GM10266 (cell line): ENCODE measurements at regions not wholly inside any gene's neighbourhood (a gene's known extent, or its start where the extent isn't known, plus 50 kb on each side); places are given as distances from the start of the nearest gene placed in this dataset.
"Not testable (repeated sequence)": the region's sequence is repeated elsewhere in the genome, so short reads cannot be mapped to it uniquely, and the experiment has no call there.

ENCODE experiments used
- DNase-seq: peaks from one replicate; pipeline ENCODE4 v3.0.0; 2012; ENCODE audit errors: extremely low spot score
- CTCF ChIP-seq: IDR thresholded peaks from 2 replicates; pipeline ENCODE4 v1.5.1; 2012; ENCODE audit warnings: mild to moderate bottlenecking, low read depth; ENCODE audit not compliant: control insufficient read depth, insufficient read depth; ENCODE audit errors: missing control alignments

DNA sequence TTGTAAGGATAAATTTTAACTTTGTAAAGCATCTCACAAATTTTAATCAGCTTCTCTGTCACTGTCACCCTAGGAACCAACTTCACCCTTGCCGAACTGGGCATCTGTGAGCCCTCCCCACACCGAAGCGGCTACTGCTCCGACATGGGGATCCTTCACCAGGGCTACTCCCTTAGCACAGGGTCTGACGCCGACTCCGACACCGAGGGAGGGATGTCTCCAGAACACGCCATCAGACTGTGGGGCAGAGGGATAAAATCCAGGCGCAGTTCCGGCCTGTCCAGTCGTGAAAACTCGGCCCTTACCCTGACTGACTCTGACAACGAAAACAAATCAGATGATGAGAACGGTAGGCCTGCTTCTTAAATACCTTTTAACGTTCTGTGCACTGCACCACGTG lies 916.3 kb upstream of the WWC1 start:
- no peak for TF ChIP-seq CTCF
- no peak for DNase-seq

DNA sequence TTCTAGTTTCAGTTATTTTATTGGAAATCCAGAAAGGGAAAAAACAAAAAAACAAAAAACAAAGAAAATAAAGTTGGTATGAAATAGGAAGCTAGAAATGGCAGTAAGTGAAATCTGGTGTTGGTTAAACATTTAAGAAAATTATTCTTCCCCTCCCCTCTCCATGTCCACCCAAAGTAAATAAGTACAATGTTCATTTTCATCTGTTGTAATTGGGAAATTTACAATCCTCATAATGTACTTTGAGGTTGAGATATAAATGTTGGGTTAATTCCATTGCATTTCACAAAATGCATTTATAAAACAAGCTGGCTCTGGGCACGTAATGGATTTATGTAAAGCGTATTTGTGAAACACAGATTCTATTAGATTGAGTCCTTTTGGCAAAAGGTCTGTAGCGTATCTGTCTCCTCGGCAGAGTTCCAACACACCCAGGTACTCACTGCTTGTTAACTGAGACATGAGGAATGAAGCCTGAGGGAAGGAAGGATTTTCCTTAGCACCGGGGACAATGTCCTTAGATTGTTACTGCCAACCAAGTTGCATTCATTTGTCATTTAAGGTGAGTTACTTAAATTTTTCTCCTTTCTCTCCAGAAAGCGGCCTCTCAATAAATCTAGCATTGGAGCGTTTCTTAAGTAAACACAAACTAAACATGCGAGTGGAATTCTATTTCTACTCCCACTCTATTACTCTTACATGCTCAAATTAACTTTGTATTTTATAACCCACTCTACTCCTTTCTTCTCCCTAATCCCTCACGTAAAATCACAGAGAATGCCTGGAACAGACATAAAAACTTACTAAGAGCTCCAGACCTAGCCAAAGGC lies 912.3 kb upstream of the WWC1 start:
- no peak for DNase-seq
- no peak for TF ChIP-seq CTCF

DNA sequence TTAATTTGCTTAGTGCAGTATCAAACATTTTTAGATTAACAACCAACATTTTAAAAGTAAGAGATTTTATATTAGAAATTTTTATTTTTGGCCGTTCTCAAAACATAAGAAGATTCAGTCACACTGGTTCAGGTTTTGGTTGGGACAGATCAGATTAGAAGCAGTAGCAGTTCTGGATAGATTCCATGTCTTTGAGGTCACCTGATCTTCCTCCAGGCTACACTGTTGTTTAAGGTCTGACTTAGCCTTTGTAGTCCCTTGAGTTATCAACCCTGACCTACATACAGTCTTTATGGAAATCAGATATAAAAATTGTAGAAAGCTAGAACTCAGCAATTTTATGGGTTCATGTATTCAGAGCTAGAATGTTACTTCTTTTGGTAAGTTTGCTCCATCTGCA lies 910.0 kb upstream of the WWC1 start:
- DNase-seq: no peak
- TF ChIP-seq CTCF: no peak

- TF ChIP-seq CTCF: no peak
- DNase-seq: no peak
Measured at GRCh38 chr5:167389537-167389936, 901.9 kb upstream of the WWC1 start.

DNA sequence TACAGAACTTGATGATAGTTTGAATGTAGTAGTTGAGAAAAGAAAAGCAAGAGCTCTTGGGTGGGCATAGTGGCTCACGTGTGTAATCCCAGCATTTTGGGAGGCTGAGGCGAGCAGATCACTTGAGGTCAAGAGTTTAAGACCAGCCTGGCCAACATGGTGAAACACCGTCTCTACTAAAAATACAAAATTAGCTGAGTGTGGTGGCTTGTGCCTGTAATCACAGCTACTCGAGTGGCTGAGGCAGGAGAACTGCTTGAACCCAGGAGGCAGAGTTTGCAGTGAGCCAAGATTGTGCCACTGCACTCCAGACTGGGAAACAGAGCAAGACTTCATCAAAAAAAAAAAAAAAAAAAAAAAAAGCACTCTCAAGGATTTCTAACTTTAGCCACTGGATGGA lies 900.2 kb upstream of the WWC1 start:
- not testable (repeated sequence) for DNase-seq

DNA sequence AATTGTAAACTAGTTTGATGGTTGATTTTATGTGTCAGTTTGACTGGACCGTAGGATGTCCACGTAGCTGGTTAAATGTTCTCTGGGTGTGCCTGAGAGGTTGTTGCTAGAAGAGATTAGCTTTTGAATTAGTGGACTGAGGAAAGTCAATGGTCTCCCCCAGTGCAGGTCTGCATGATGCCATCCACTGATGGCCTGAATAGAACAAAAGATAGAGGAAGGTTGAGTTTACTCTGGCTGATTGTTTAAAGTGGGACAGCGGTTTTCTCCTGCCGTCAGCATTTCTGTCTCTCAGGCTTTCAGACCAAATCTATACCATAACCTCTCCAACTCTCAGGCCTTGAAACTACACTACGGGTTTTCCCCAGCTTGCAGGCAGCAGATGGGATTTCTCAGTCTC lies 899.2 kb upstream of the WWC1 start:
- DNase-seq: no peak

DNA sequence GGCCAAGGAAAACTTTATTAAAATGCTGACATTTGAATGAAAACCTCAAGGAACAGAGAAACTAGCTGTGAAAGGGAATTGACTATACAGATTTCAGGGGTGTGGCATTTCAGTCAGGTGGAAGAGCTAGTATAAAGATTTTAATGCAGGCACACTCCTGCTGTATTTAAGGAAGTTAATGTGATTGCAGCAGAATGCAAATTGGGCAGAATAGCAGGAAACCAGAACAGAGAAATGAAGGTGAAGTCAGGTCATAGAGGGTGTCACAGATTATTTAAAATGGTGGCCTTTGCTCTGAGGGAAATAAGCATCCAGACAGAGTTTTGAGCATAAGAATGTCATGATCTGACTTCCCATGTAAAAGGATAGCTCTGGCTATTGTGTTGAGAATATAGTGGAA lies 898.1 kb upstream of the WWC1 start:
- DNase-seq: no peak
- TF ChIP-seq CTCF: no peak

More for the DNA sequence above, 899.2 kb upstream of the WWC1 start:
- no peak for TF ChIP-seq CTCF

DNA sequence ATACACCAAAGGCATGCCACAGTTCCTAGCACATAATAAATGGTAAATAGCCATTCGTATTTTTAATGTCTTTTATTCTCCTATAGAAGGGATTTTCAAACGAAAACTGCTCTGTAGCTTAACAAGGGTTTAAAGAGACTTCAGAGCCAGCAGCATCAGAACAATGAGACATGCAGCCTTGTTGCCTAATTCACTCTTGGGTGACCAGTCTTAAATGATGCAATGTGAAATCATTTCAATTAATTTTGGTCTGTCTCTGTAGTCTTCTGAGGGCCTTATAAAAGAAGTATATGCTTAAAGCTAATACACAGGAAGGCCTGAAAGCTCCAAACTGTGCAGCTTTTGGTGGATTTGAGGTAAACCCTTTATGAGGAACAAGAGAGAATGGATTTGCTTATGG lies 888.8 kb upstream of the WWC1 start:
- no peak for TF ChIP-seq CTCF
- DNase-seq: no peak
